Tibial nerve (tissue), 4 donors: ENCODE measurements at regions not wholly inside any gene's neighbourhood (a gene's known extent, or its start where the extent isn't known, plus 50 kb on each side); places are given as distances from the start of the nearest gene placed in this dataset.

Experiments
- DNase-seq, 2 donors: peaks; one replicate each; pipeline ENCODE4 v3.0.0-alpha.2; 2019; ENCODE audit warnings: low spot score in 2 of 2
- H3K27ac ChIP-seq, 4 donors: fragments of 200-600 bp; sonication (generic) in 3 of 4; one replicate each; pipeline ENCODE4 v1.5.1; 2017 to 2019; ENCODE audit warnings: mild to moderate bottlenecking in 1 of 4
- H3K27me3 ChIP-seq, 2 donors: fragments of 200-600 bp; sonication (generic) in 1 of 2; one replicate each; pipeline versions ENCODE4 v1.5.1 to v1.6.0; 2017 to 2019
- H3K36me3 ChIP-seq, 3 donors: fragments of 200-600 bp; sonication (generic); one replicate each; pipeline ENCODE4 v1.5.1; 2018 to 2019
- H3K4me1 ChIP-seq, 4 donors: fragments of 200-600 bp; sonication (generic) in 3 of 4; one replicate each; pipeline ENCODE4 v1.5.1; 2017 to 2019
- H3K4me3 ChIP-seq, 4 donors: fragments of 200-600 bp; sonication (generic) in 3 of 4; one replicate each; pipeline ENCODE4 v1.5.1; 2017 to 2019; ENCODE audit warnings: mild to moderate bottlenecking in 1 of 4, moderate library complexity in 1 of 4
- H3K9me3 ChIP-seq, 4 donors: fragments of 200-600 bp; sonication (generic) in 3 of 4; one replicate each; pipeline ENCODE4 v1.5.1; 2017 to 2019
- CTCF ChIP-seq, 5 experiments: fragments of 200-600 bp in 3 of 5; fragments of 450-650 bp in 2 of 5; sonication (generic) in 3 of 5; IDR thresholded peaks; one replicate each; pipeline ENCODE4 v1.5.1; 2016 to 2019; ENCODE audit warnings: antibody characterized with exemption in 5 of 5, mild to moderate bottlenecking in 3 of 5, moderate library complexity in 2 of 5
- EP300 ChIP-seq, 2 donors: sonication (generic); formaldehyde crosslinking; IDR thresholded peaks; one replicate each; pipeline ENCODE4 v1.6.1; 2017; ENCODE audit warnings: antibody characterized with exemption in 2 of 2, mild to moderate bottlenecking in 1 of 2
- POLR2A ChIP-seq, 2 donors: fragments of 450-650 bp; IDR thresholded peaks; one replicate each; pipeline ENCODE4 v1.6.1; 2017; ENCODE audit warnings: antibody characterized with exemption in 2 of 2, mild to moderate bottlenecking in 2 of 2, moderate library complexity in 2 of 2
- WGBS, 2 donors: methylation state at CpG; one replicate each; pipeline ENCODE4 v1.1.5; 2018; 5-methylcytosine and 5-hydroxymethylcytosine counted together

GRCh38 chr2:82527124-82527523, 1932.0 kb downstream of the SUCLG1 start:
- no peaks in the 10 kb centered on the region for H3K36me3 ChIP-seq
- 96 to 98% methylated on average over 12 of the region's 12 CpGs for WGBS, 2 donors

GRCh38 chr2:82526277-82526676, 1932.8 kb downstream of the SUCLG1 start:
- Histone ChIP-seq H3K27ac (no peak overlapping the region), H3K4me3 (no peak overlapping the region), H3K9me3 (no peaks in the 10 kb centered on the region), H3K27me3 (no peaks in the 10 kb centered on the region), H3K36me3 (no peaks in the 10 kb centered on the region), H3K4me1 (no peaks in the 10 kb centered on the region)
- no peak for DNase-seq
- WGBS, 2 donors = 96% methylated on average over 7 of the region's 7 CpGs
- TF ChIP-seq CTCF (IDR thresholded peaks at IDR 0.05) = no peak
- no peak for TF ChIP-seq POLR2A (IDR thresholded peaks at IDR 0.05)
- TF ChIP-seq EP300 (IDR thresholded peaks at IDR 0.05) = no peak

More at GRCh38 chr2:82527124-82527523, 1932.0 kb downstream of the SUCLG1 start:
- no peaks in the 10 kb centered on the region for H3K9me3 ChIP-seq
- H3K27me3 ChIP-seq = no peaks in the 10 kb centered on the region
- DNase-seq = no peak
- H3K27ac ChIP-seq = no peak overlapping the region
- no peaks in the 10 kb centered on the region for H3K4me1 ChIP-seq
- no peak overlapping the region for H3K4me3 ChIP-seq
- TF ChIP-seq CTCF (IDR thresholded peaks at IDR 0.05) = no peak
- no peak for TF ChIP-seq EP300 (IDR thresholded peaks at IDR 0.05)
- TF ChIP-seq POLR2A (IDR thresholded peaks at IDR 0.05) = no peak

GRCh38 chr2:82525744-82526143, 1933.3 kb downstream of the SUCLG1 start:
- Histone ChIP-seq H3K36me3 (no peaks in the 10 kb centered on the region), H3K27me3 (no peaks in the 10 kb centered on the region), H3K4me3 (no peak overlapping the region), H3K9me3 (no peaks in the 10 kb centered on the region), H3K27ac (no peak overlapping the region), H3K4me1 (no peaks in the 10 kb centered on the region)
- 90 to 92% methylated on average over 8 of the region's 8 CpGs for WGBS, 2 donors
- DNase-seq = no peak
- no peak for TF ChIP-seq EP300 (IDR thresholded peaks at IDR 0.05)
- TF ChIP-seq CTCF (IDR thresholded peaks at IDR 0.05) = no peak
- no peak for TF ChIP-seq POLR2A (IDR thresholded peaks at IDR 0.05)

- Histone ChIP-seq H3K36me3 (no peaks in the 10 kb centered on the region), H3K9me3 (no peaks in the 10 kb centered on the region), H3K27me3 (no peaks in the 10 kb centered on the region), H3K4me3 (no peak overlapping the region), H3K4me1 (no peaks in the 10 kb centered on the region), H3K27ac (no peak overlapping the region)
- no peak for DNase-seq
- 89 to 95% methylated on average over 7 of the region's 7 CpGs for WGBS, 2 donors
- no peak for TF ChIP-seq POLR2A (IDR thresholded peaks at IDR 0.05)
- TF ChIP-seq EP300 (IDR thresholded peaks at IDR 0.05) = no peak
- no peak for TF ChIP-seq CTCF (IDR thresholded peaks at IDR 0.05)
Observed at GRCh38 chr2:82524826-82525225, 1934.3 kb downstream of the SUCLG1 start.

GRCh38 chr2:82511894-82512293, 1947.2 kb downstream of the SUCLG1 start:
- Histone ChIP-seq H3K4me3 (no peak overlapping the region), H3K27ac (no peak overlapping the region), H3K4me1 (no peaks in the 10 kb centered on the region), H3K9me3 (no peaks in the 10 kb centered on the region), H3K36me3 (no peaks in the 10 kb centered on the region), H3K27me3 (no peaks in the 10 kb centered on the region)
- DNase-seq = no peak
- WGBS, 2 donors = 96 to 98% methylated on average over 1 of the region's 1 CpG
- TF ChIP-seq POLR2A (IDR thresholded peaks at IDR 0.05) (no peak), CTCF (IDR thresholded peaks at IDR 0.05) (no peak), EP300 (IDR thresholded peaks at IDR 0.05) (no peak)
